Neuron (in vitro differentiated cells): ENCODE measurements at regions not wholly inside any gene's neighbourhood (a gene's known extent, or its start where the extent isn't known, plus 50 kb on each side); places are given as distances from the start of the nearest gene placed in this dataset.
A peak's percentile ranks its signal among the peaks of the same experiment; 100 is the strongest.

ENCODE experiments used
- H2AFZ ChIP-seq: one replicate; pipeline ENCODE4 v1.6.1; 2013; ENCODE audit warnings: low read depth, mild to moderate bottlenecking, inconsistent platforms, low read length, moderate library complexity
- H3K27me3 ChIP-seq: one replicate; pipeline ENCODE4 v1.6.1; 2013; ENCODE audit warnings: low read length; ENCODE audit not compliant: insufficient read depth
- H3K36me3 ChIP-seq: one replicate; pipeline ENCODE4 v1.6.1; 2013; ENCODE audit warnings: low read length; ENCODE audit not compliant: insufficient read depth
- H3K4me1 ChIP-seq: one replicate; pipeline ENCODE4 v1.6.1; 2013; ENCODE audit warnings: low read length; ENCODE audit not compliant: insufficient read depth
- H3K4me3 ChIP-seq: 2 replicates; pipeline ENCODE4 v1.5.1; 2013; ENCODE audit warnings: mild to moderate bottlenecking, low read length, moderate library complexity
- H3K9me3 ChIP-seq: one replicate; pipeline ENCODE4 v1.6.1; 2013; ENCODE audit warnings: low read length

DNA sequence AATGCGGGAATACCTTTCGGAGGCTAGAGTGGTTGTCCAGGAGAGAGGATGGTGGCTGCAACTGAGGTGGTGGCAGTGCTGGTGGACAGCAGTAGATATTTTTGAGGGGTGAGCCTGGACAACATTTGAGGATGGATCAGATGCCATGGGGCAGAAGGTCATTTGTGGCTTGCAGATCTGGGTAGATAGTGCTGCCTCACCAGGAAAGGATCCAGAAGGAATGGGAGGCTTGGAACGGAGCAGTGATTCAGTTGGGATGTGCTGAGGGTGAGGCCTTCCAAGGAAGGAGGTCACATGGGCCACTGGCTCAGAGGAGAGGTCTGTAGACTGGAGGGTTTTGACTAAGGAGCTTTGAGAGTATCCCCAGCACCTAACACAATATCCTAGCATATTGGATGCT is 110.8 kb upstream of the KAZN start:
- H3K4me3 ChIP-seq: no peak overlapping the region
- no peaks in the 10 kb centered on the region for H3K36me3 ChIP-seq
- H3K27me3 ChIP-seq: no peaks in the 10 kb centered on the region
- peaks cover 2% of the 10 kb centered on the region for H3K9me3 ChIP-seq
- H3K4me1 ChIP-seq: peaks cover 25% of the 10 kb centered on the region
- H2AFZ ChIP-seq: no peak overlapping the region

DNA sequence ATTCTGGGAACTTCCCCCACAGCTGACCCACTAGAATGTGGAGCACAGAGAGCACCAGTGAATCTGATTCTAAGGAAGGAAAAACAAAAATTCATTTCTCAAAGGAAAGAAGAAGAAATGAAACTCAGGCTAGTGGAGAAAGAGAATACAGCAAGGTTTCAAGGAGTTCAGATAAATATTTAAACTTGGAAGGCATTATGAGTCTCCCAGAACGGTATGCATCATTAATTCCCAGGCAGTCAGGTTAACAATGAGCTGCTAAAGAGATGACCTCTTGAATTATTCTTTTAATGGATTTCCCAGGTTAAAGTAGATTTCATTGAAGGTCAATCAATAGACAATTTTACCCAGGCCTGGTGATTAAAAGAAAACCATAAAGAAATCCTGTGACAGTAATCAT is 103.6 kb upstream of the KAZN start:
- Histone ChIP-seq H3K36me3 (no peaks in the 10 kb centered on the region), H3K4me3 (no peak overlapping the region), H3K4me1 (peaks cover 49% of the 10 kb centered on the region), H3K27me3 (no peaks in the 10 kb centered on the region), H3K9me3 (no peaks in the 10 kb centered on the region), H2AFZ (no peak overlapping the region)

DNA sequence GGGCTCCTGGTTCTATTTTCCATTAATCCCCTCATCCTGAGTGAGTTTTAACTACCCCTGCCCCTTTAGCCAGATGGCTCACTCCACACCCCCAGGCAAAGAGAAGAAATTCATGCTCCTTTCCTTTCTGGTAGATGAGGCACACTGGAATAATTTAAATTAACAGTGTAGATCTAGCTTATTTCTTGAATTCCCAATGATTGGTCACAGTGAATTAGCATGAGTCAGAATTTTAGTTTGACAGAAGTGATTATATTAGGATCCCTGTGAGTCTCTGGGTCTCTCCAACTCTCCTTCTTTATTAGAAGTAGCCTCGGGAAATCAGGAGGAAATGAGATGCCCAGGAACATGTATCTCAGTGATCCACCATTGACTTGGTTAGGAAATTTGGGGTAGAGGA is 103.1 kb upstream of the KAZN start:
- no peaks in the 10 kb centered on the region for H3K9me3 ChIP-seq
- H3K36me3 ChIP-seq: no peaks in the 10 kb centered on the region
- no peaks in the 10 kb centered on the region for H3K27me3 ChIP-seq
- H3K4me3 ChIP-seq: no peak overlapping the region
- H2AFZ ChIP-seq: peak overlapping the region; percentile 77
- H3K4me1 ChIP-seq: peaks cover 46% of the 10 kb centered on the region

GRCh38 chr1:14495996-14496395 is 102.5 kb upstream of the KAZN start:
- peaks cover 46% of the 10 kb centered on the region for H3K4me1 ChIP-seq
- no peaks in the 10 kb centered on the region for H3K9me3 ChIP-seq
- H3K4me3 ChIP-seq: no peak overlapping the region
- peak overlapping the region; percentile 77 for H2AFZ ChIP-seq
- H3K27me3 ChIP-seq: no peaks in the 10 kb centered on the region
- H3K36me3 ChIP-seq: no peaks in the 10 kb centered on the region

GRCh38 chr1:14498839-14499238 is 99.6 kb upstream of the KAZN start:
- Histone ChIP-seq H2AFZ (no peak overlapping the region), H3K9me3 (no peaks in the 10 kb centered on the region), H3K4me1 (peaks cover 32% of the 10 kb centered on the region), H3K4me3 (no peak overlapping the region), H3K36me3 (no peaks in the 10 kb centered on the region), H3K27me3 (no peaks in the 10 kb centered on the region)

- H3K27me3 ChIP-seq: no peaks in the 10 kb centered on the region
- H3K4me1 ChIP-seq: peaks cover 32% of the 10 kb centered on the region
- H3K4me3 ChIP-seq: no peak overlapping the region
- no peaks in the 10 kb centered on the region for H3K9me3 ChIP-seq
- no peaks in the 10 kb centered on the region for H3K36me3 ChIP-seq
- H2AFZ ChIP-seq: no peak overlapping the region
These were observed 99.0 kb upstream of the KAZN start for GRCh38 chr1:14499312-14500040.

DNA sequence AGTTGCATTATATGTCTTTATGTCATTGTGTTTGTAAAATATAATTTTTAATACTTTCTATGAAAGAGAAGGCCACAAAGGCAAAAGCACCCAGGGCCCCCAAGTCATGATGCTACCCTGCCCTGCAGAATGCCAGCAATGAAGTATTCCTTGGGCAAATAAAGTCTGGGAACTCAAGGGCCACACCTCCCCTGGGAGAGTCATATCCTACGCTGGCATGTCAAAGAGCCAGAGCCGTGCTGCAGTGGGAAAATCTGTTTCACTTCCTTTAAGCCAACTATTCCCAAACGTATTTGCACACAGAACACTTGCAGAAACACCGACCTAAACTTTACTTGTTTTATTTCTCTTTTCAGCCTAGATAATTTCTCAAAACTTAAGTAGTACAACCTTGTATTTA is 98.4 kb upstream of the KAZN start:
- Histone ChIP-seq H2AFZ (no peak overlapping the region), H3K27me3 (no peaks in the 10 kb centered on the region), H3K4me1 (peaks cover 28% of the 10 kb centered on the region), H3K9me3 (no peaks in the 10 kb centered on the region), H3K36me3 (no peaks in the 10 kb centered on the region), H3K4me3 (no peak overlapping the region)

GRCh38 chr1:14500912-14501311 is 97.6 kb upstream of the KAZN start:
- Histone ChIP-seq H3K4me3 (no peak overlapping the region), H3K27me3 (no peaks in the 10 kb centered on the region), H2AFZ (no peak overlapping the region), H3K9me3 (peaks cover 2% of the 10 kb centered on the region), H3K4me1 (peaks cover 19% of the 10 kb centered on the region), H3K36me3 (no peaks in the 10 kb centered on the region)

GRCh38 chr1:14504517-14504916 is 94.0 kb upstream of the KAZN start:
- Histone ChIP-seq H3K4me3 (no peak overlapping the region), H3K27me3 (no peaks in the 10 kb centered on the region), H3K4me1 (peaks cover 9% of the 10 kb centered on the region), H3K9me3 (peaks cover 2% of the 10 kb centered on the region), H2AFZ (no peak overlapping the region), H3K36me3 (no peaks in the 10 kb centered on the region)

DNA sequence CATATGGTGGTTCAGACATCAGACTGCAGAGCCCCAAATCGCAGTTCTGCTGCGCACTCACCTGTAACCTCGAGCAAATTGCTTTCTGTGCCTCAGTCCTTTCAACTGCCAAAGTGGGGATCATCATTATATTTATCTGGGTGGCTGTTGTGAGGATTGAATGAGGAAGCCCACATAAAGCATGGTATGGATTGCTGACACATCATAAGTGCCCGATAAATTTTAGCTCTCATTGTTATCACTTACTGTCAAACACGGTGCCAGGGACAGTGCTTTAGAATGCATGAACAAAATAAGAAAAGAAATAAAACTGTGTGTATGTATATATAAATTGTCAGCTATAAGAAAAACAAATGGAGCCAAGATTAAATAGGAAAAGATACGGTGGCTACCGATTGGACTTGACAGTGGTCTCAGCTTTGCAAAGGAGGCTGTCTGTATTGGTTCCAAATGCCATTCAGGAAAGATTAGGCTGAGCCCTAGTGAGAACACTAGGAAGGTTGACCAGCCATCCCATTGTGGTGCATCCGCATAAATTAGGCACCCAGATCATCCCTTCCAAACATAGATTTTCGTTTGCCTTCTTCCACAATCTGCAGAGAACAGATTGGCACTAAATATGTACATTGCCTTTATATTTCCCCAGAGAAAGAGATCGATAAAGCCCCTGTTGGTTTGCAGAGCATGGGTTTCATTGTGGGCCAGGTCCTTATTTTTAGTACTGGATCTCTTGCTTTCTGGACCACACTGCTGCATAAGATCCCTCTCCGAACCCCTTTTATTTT is 91.8 kb upstream of the KAZN start:
- H3K27me3 ChIP-seq: no peaks in the 10 kb centered on the region
- no peaks in the 10 kb centered on the region for H3K36me3 ChIP-seq
- peaks cover 2% of the 10 kb centered on the region for H3K9me3 ChIP-seq
- H3K4me3 ChIP-seq: no peak overlapping the region
- H3K4me1 ChIP-seq: peaks cover 9% of the 10 kb centered on the region
- H2AFZ ChIP-seq: no peak overlapping the region

- peaks cover 14% of the 10 kb centered on the region for H3K4me1 ChIP-seq
- no peaks in the 10 kb centered on the region for H3K27me3 ChIP-seq
- no peak overlapping the region for H2AFZ ChIP-seq
- H3K4me3 ChIP-seq: no peak overlapping the region
- H3K9me3 ChIP-seq: peaks cover 2% of the 10 kb centered on the region
- H3K36me3 ChIP-seq: no peaks in the 10 kb centered on the region
These were observed 91.2 kb upstream of the KAZN start for GRCh38 chr1:14507262-14507661.

GRCh38 chr1:14508613-14509012 is 89.9 kb upstream of the KAZN start:
- Histone ChIP-seq H3K4me1 (peaks cover 14% of the 10 kb centered on the region), H3K4me3 (no peak overlapping the region), H2AFZ (no peak overlapping the region), H3K36me3 (no peaks in the 10 kb centered on the region), H3K9me3 (peaks cover 2% of the 10 kb centered on the region), H3K27me3 (no peaks in the 10 kb centered on the region)

DNA sequence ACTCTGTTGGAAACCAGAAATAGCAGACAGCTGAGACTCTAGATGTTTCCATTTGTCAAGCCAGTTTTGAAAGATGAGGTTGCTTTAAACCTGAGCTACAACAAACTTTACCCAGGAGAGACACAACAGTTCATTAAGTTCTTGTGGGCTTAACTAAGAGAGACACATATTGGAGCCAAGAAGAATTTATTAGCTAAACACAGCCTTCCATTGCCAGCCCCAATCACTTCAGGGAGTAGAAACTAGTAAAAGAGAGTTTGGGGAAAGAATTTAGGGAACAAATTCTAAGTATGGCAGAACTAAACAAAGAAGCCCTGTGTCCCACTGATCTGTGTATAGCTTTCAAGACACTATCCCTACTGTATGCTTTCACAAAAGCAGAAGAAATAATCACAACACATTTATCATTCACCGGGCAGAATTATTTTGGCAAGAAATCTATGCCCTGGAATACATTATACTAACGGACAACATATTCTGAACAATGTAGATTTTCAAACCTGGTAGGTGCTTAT is 87.3 kb upstream of the KAZN start:
- Histone ChIP-seq H3K27me3 (no peaks in the 10 kb centered on the region), H2AFZ (no peak overlapping the region), H3K9me3 (no peaks in the 10 kb centered on the region), H3K4me3 (no peak overlapping the region), H3K4me1 (peaks cover 19% of the 10 kb centered on the region), H3K36me3 (no peaks in the 10 kb centered on the region)
